ENCODE measurements at regions not wholly inside any gene's neighbourhood (a gene's known extent, or its start where the extent isn't known, plus 50 kb on each side); places are given as distances from the start of the nearest gene placed in this dataset.

DNA sequence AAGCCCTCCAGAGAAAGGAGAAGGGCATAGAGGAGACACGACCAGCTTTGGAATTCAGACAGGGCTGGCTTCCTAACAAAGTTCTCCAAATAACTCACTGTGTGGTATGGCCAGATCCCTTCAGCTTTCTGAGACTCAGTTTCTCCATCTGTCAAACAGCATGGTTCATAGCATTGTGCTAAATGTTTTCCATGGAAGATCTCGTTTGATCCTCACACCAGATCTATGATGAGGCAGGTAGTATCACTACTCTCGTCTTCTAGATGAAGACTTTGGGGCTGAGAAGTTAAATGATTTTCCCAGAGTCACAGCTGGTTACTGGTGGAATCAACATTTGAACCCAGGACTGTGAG, 507.3 kb downstream of the HAPSTR1 start:
- TF ChIP-seq, protein P1, sequence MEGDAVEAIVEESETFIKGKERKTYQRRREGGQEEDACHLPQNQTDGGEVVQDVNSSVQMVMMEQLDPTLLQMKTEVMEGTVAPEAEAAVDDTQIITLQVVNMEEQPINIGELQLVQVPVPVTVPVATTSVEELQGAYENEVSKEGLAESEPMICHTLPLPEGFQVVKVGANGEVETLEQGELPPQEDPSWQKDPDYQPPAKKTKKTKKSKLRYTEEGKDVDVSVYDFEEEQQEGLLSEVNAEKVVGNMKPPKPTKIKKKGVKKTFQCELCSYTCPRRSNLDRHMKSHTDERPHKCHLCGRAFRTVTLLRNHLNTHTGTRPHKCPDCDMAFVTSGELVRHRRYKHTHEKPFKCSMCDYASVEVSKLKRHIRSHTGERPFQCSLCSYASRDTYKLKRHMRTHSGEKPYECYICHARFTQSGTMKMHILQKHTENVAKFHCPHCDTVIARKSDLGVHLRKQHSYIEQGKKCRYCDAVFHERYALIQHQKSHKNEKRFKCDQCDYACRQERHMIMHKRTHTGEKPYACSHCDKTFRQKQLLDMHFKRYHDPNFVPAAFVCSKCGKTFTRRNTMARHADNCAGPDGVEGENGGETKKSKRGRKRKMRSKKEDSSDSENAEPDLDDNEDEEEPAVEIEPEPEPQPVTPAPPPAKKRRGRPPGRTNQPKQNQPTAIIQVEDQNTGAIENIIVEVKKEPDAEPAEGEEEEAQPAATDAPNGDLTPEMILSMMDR (IDR thresholded peaks at IDR 0.05; ENCODE audit: insufficient read depth, low read length) = no peak
- no peak for TF ChIP-seq POLR2AphosphoS5 (IDR thresholded peaks at IDR 0.05; ENCODE audit: low read depth)
